H1 (cell line): ENCODE measurements at regions not wholly inside any gene's neighbourhood (a gene's known extent, or its start where the extent isn't known, plus 50 kb on each side); places are given as distances from the start of the nearest gene placed in this dataset.

Experiments
- ASH2L ChIP-seq: fragments of 200-600, 300-600 bp; sonication (generic); IDR thresholded peaks from one replicate; pipeline ENCODE4 v1.7.1; 2017; ENCODE audit warnings: low read length
- CHD1 ChIP-seq: IDR thresholded peaks from 2 replicates; pipeline ENCODE4 v1.6.1; 2012; ENCODE audit warnings: low read depth, low read length, improper control_type of control experiment
- KDM1A ChIP-seq: fragments of 200-600, 300-600 bp; sonication (generic); IDR thresholded peaks from 2 replicates; pipeline ENCODE4 v1.7.1; 2016; ENCODE audit warnings: mild to moderate bottlenecking, low read length, borderline replicate concordance
- PHF8 ChIP-seq: fragments of 200-600 bp; sonication (generic); conservative IDR thresholded peaks from 2 replicates; pipeline ENCODE4 v1.7.1; 2012; ENCODE audit warnings: low read depth, mild to moderate bottlenecking, inconsistent platforms, low read length, moderate library complexity
- SIN3A ChIP-seq, 2 experiments: IDR thresholded peaks in 1 of 2; conservative IDR thresholded peaks in 1 of 2; 2 replicates each; pipeline ENCODE4 v1.6.1; 2011 to 2012; ENCODE audit warnings: low read length in 2 of 2, improper control_type of control experiment in 1 of 2, low read depth in 1 of 2, mild to moderate bottlenecking in 1 of 2
- SRF ChIP-seq: IDR thresholded peaks from 2 replicates; pipeline ENCODE4 v1.6.1; 2011; ENCODE audit warnings: mild to moderate bottlenecking, low read depth, low read length, moderate library complexity
- TBP ChIP-seq: IDR thresholded peaks from 2 replicates; pipeline ENCODE4 v1.6.1; 2011; ENCODE audit warnings: low read depth, low read length, improper control_type of control experiment

- TF ChIP-seq CHD1 (no peak), KDM1A (no peak), SIN3A (conservative IDR thresholded peaks at IDR 0.05 in 1 of 2, IDR thresholded peaks at IDR 0.05 in 1 of 2; ENCODE audit: low read depth in 1 of 2, low read length in 2 of 2) (no peak), TBP (no peak), SRF (no peak), PHF8 (no peak), ASH2L (no peak)
These were observed 386.4 kb downstream of the PIK3C3 start (continued) for GRCh38 chr18:42341423-42341822.
